ENCODE measurements at regions not wholly inside any gene's neighbourhood (a gene's known extent, or its start where the extent isn't known, plus 50 kb on each side); places are given as distances from the start of the nearest gene placed in this dataset.

GRCh38 chr7:66508431-66508830, 120.2 kb upstream of the KCTD7 start:
- no peak for TF ChIP-seq CTCF (IDR thresholded peaks at IDR 0.05)
- Histone ChIP-seq H3K27ac (no peak overlapping the region), H3K9me3 (no peaks in the 10 kb centered on the region), H3K27me3 (peaks cover 9% of the 10 kb centered on the region), H3K4me1 (no peaks in the 10 kb centered on the region), H3K36me3 (no peaks in the 10 kb centered on the region), H3K9ac (ENCODE audit: low read depth in 2 of 2, low read length in 2 of 2) (no peak overlapping the region), H3K4me3 (no peak overlapping the region)
- intact Hi-C loops (cut with DNase I) = no loop called here
- DNase-seq = no peak

GRCh38 chr7:66514050-66514449, 114.6 kb upstream of the KCTD7 start:
- no peaks in the 10 kb centered on the region for H3K27me3 ChIP-seq
- H3K9ac ChIP-seq (ENCODE audit: low read depth in 2 of 2, low read length in 2 of 2) = no peak overlapping the region
- no peaks in the 10 kb centered on the region for H3K36me3 ChIP-seq
- H3K4me3 ChIP-seq = no peak overlapping the region
- no peaks in the 10 kb centered on the region for H3K4me1 ChIP-seq
- intact Hi-C loops (cut with DNase I) = no loop called here
- no peak overlapping the region for H3K27ac ChIP-seq
- no peak for TF ChIP-seq CTCF (IDR thresholded peaks at IDR 0.05)
- DNase-seq = no peak
- H3K9me3 ChIP-seq = no peaks in the 10 kb centered on the region

- intact Hi-C loops (cut with DNase I) = no loop called here
- no peak overlapping the region for H3K9ac ChIP-seq (ENCODE audit: low read depth in 2 of 2, low read length in 2 of 2)
These were observed 111.3 kb upstream of the KCTD7 start for GRCh38 chr7:66517212-66517909.

GRCh38 chr7:66518151-66518691, 110.5 kb upstream of the KCTD7 start:
- intact Hi-C loops (cut with DNase I) = no loop called here
- H3K36me3 ChIP-seq = no peaks in the 10 kb centered on the region
- H3K4me1 ChIP-seq = no peaks in the 10 kb centered on the region
- no peak overlapping the region for H3K9ac ChIP-seq (ENCODE audit: low read depth in 2 of 2, low read length in 2 of 2)
- H3K27me3 ChIP-seq = no peaks in the 10 kb centered on the region
- TF ChIP-seq CTCF (IDR thresholded peaks at IDR 0.05) = no peak
- H3K27ac ChIP-seq = no peak overlapping the region
- no peak for DNase-seq
- H3K9me3 ChIP-seq = no peaks in the 10 kb centered on the region
- no peak overlapping the region for H3K4me3 ChIP-seq

More at GRCh38 chr7:66517212-66517909, 111.3 kb upstream of the KCTD7 start:
- no peak for DNase-seq
- Histone ChIP-seq H3K27ac (no peak overlapping the region), H3K4me3 (no peak overlapping the region), H3K36me3 (no peaks in the 10 kb centered on the region), H3K4me1 (no peaks in the 10 kb centered on the region), H3K9me3 (no peaks in the 10 kb centered on the region), H3K27me3 (no peaks in the 10 kb centered on the region)
- TF ChIP-seq CTCF (IDR thresholded peaks at IDR 0.05) = no peak

GRCh38 chr7:66521675-66522074, 107.0 kb upstream of the KCTD7 start:
- no peak for DNase-seq
- no peak overlapping the region for H3K4me3 ChIP-seq
- H3K4me1 ChIP-seq = no peaks in the 10 kb centered on the region
- intact Hi-C loops (cut with DNase I) = no loop called here
- no peaks in the 10 kb centered on the region for H3K36me3 ChIP-seq
- no peak for TF ChIP-seq CTCF (IDR thresholded peaks at IDR 0.05)
- no peaks in the 10 kb centered on the region for H3K9me3 ChIP-seq
- no peak overlapping the region for H3K9ac ChIP-seq (ENCODE audit: low read depth in 2 of 2, low read length in 2 of 2)
- H3K27me3 ChIP-seq = no peaks in the 10 kb centered on the region
- H3K27ac ChIP-seq = no peak overlapping the region
